SK-N-MC (cell line): ENCODE measurements at regions not wholly inside any gene's neighbourhood (a gene's known extent, or its start where the extent isn't known, plus 50 kb on each side); places are given as distances from the start of the nearest gene placed in this dataset.
"Not testable (repeated sequence)": the region's sequence is repeated elsewhere in the genome, so short reads cannot be mapped to it uniquely, and the experiment has no call there.

ENCODE experiments used
- EZH2 ChIP-seq: fragments of 200-600 bp; sonication (generic); IDR thresholded peaks from one replicate; pipeline ENCODE4 v1.6.1; 2017; ENCODE audit warnings: antibody characterized with exemption
- FOXP2 ChIP-seq: optimal IDR thresholded peaks from 2 replicates; pipeline ENCODE3; 2011; ENCODE audit warnings: mild to moderate bottlenecking, moderate library complexity; ENCODE audit not compliant: insufficient read depth; ENCODE audit errors: extremely low read length, control extremely low read depth
- POLR2AphosphoS5 ChIP-seq: IDR thresholded peaks from 2 replicates; pipeline ENCODE4 v1.6.1; 2012; ENCODE audit warnings: mild to moderate bottlenecking, low read depth, low read length, borderline replicate concordance

GRCh38 chr1:206387631-206388030 lies 82.6 kb upstream of the IKBKE start:
- TF ChIP-seq EZH2, POLR2AphosphoS5, FOXP2: not testable (repeated sequence)
